LNCAP (cell line): ENCODE measurements at regions not wholly inside any gene's neighbourhood (a gene's known extent, or its start where the extent isn't known, plus 50 kb on each side); places are given as distances from the start of the nearest gene placed in this dataset.

Experiments
- CTCF ChIP-seq: fragments of 450-650 bp; IDR thresholded peaks from 2 replicates; pipeline ENCODE4 v1.5.1; 2017; ENCODE audit warnings: mild to moderate bottlenecking

GRCh38 chr10:130857631-130858295 is 453.8 kb downstream of the TCERG1L start:
- no peak for TF ChIP-seq CTCF

- TF ChIP-seq CTCF: no peak
Measured at GRCh38 chr10:130858626-130859025, 452.9 kb downstream of the TCERG1L start.

GRCh38 chr10:130859427-130859826 is 452.1 kb downstream of the TCERG1L start:
- TF ChIP-seq CTCF: no peak

- TF ChIP-seq CTCF: no peak
Measured at GRCh38 chr10:130862122-130862521, 449.4 kb downstream of the TCERG1L start.

GRCh38 chr10:130862626-130863025 is 448.9 kb downstream of the TCERG1L start:
- TF ChIP-seq CTCF: no peak

GRCh38 chr10:130863044-130863443 is 448.5 kb downstream of the TCERG1L start:
- no peak for TF ChIP-seq CTCF

- no peak for TF ChIP-seq CTCF
Measured at GRCh38 chr10:130864961-130865818, 446.3 kb downstream of the TCERG1L start.
